ENCODE measurements at regions not wholly inside any gene's neighbourhood (a gene's known extent, or its start where the extent isn't known, plus 50 kb on each side); places are given as distances from the start of the nearest gene placed in this dataset.

DNA sequence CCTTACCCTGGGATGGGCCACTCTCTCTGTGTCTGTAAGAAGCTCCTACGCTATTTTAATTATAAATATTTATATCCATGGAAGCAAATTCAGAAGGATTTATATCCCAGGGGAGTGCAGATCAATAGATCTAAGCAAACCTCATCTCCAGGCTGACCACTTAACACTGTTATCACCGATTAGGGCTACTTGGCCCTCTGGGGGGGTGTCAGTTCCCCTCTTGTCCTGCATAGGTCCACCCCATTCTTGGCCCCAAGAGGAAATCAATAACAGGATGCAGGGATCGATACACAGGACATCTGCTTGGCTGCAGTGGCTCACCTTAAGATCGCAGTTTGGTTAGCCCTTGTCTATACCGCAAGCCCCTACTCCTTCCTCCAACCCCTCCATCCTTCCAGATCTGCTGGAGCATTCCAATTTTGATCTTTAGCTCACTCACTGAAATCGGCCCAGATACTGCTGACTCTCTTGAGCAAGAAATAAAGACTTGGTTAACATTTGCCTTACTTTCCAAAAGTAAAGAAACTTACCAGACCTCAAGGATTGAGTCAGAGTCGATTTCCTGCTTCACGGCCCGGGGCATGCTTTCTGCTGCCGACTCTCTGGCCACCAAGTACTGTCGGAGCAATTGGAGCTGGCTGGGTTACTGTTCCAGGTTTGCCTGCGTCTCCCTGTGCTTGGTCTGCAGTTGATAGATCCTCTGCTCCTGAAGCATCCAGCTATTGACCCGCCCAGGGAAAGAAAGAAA is 112.3 kb upstream of the PMFBP1 start:
- TF ChIP-seq EZH2 (IDR thresholded peaks at IDR 0.05; ENCODE audit: borderline replicate concordance, insufficient read depth, low read length, poor library complexity, severe bottlenecking) = no peak
- TF ChIP-seq MXI1 (conservative IDR thresholded peaks at IDR 0.05; ENCODE audit: poor library complexity, severe bottlenecking) = no peak
- TF ChIP-seq TAF1 (IDR thresholded peaks at IDR 0.05; ENCODE audit: low read depth) = no peak
- TF ChIP-seq SMC3 (conservative IDR thresholded peaks at IDR 0.05; ENCODE audit: poor library complexity) = no peak
- no peak for TF ChIP-seq POLR2AphosphoS5 (IDR thresholded peaks at IDR 0.05)
- no peak for TF ChIP-seq EP300 (conservative IDR thresholded peaks at IDR 0.05; ENCODE audit: poor library complexity, severe bottlenecking)
- TF ChIP-seq, protein P1, sequence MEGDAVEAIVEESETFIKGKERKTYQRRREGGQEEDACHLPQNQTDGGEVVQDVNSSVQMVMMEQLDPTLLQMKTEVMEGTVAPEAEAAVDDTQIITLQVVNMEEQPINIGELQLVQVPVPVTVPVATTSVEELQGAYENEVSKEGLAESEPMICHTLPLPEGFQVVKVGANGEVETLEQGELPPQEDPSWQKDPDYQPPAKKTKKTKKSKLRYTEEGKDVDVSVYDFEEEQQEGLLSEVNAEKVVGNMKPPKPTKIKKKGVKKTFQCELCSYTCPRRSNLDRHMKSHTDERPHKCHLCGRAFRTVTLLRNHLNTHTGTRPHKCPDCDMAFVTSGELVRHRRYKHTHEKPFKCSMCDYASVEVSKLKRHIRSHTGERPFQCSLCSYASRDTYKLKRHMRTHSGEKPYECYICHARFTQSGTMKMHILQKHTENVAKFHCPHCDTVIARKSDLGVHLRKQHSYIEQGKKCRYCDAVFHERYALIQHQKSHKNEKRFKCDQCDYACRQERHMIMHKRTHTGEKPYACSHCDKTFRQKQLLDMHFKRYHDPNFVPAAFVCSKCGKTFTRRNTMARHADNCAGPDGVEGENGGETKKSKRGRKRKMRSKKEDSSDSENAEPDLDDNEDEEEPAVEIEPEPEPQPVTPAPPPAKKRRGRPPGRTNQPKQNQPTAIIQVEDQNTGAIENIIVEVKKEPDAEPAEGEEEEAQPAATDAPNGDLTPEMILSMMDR (IDR thresholded peaks at IDR 0.05; ENCODE audit: poor library complexity, severe bottlenecking) = no peak
- TF ChIP-seq, protein P2, sequence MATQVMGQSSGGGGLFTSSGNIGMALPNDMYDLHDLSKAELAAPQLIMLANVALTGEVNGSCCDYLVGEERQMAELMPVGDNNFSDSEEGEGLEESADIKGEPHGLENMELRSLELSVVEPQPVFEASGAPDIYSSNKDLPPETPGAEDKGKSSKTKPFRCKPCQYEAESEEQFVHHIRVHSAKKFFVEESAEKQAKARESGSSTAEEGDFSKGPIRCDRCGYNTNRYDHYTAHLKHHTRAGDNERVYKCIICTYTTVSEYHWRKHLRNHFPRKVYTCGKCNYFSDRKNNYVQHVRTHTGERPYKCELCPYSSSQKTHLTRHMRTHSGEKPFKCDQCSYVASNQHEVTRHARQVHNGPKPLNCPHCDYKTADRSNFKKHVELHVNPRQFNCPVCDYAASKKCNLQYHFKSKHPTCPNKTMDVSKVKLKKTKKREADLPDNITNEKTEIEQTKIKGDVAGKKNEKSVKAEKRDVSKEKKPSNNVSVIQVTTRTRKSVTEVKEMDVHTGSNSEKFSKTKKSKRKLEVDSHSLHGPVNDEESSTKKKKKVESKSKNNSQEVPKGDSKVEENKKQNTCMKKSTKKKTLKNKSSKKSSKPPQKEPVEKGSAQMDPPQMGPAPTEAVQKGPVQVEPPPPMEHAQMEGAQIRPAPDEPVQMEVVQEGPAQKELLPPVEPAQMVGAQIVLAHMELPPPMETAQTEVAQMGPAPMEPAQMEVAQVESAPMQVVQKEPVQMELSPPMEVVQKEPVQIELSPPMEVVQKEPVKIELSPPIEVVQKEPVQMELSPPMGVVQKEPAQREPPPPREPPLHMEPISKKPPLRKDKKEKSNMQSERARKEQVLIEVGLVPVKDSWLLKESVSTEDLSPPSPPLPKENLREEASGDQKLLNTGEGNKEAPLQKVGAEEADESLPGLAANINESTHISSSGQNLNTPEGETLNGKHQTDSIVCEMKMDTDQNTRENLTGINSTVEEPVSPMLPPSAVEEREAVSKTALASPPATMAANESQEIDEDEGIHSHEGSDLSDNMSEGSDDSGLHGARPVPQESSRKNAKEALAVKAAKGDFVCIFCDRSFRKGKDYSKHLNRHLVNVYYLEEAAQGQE (IDR thresholded peaks at IDR 0.05; ENCODE audit: borderline replicate concordance) = no peak
- TF ChIP-seq RAD21 (conservative IDR thresholded peaks at IDR 0.05) = no peak
- no peaks in the 10 kb centered on the region for H3F3A ChIP-seq (ENCODE audit: insufficient read depth, low read length, poor library complexity, severe bottlenecking)
- no peak overlapping the region for H3K9ac ChIP-seq (ENCODE audit: low read length)
- no peak overlapping the region for H2AFZ ChIP-seq (ENCODE audit: low read depth, low read length)
- no peaks in the 10 kb centered on the region for H3K79me2 ChIP-seq (replicated peaks; ENCODE audit: insufficient read depth, low read length)
- H3K36me3 ChIP-seq (ENCODE audit: insufficient read depth, low read length) = no peaks in the 10 kb centered on the region
- H3K9me2 ChIP-seq (ENCODE audit: insufficient read depth, low read length) = no peaks in the 10 kb centered on the region
- no peak overlapping the region for H3K27ac ChIP-seq (ENCODE audit: low read length)
- H3K4me2 ChIP-seq (ENCODE audit: low read length) = no peak overlapping the region
- H3K27me3 ChIP-seq (ENCODE audit: insufficient read depth, low read depth, low read length) = no peaks in the 10 kb centered on the region
- no peaks in the 10 kb centered on the region for H3K9me3 ChIP-seq (ENCODE audit: low read length)
- no peak overlapping the region for H3K4me3 ChIP-seq (ENCODE audit: low read length)
- no peaks in the 10 kb centered on the region for H4K20me1 ChIP-seq (ENCODE audit: insufficient read depth)

DNA sequence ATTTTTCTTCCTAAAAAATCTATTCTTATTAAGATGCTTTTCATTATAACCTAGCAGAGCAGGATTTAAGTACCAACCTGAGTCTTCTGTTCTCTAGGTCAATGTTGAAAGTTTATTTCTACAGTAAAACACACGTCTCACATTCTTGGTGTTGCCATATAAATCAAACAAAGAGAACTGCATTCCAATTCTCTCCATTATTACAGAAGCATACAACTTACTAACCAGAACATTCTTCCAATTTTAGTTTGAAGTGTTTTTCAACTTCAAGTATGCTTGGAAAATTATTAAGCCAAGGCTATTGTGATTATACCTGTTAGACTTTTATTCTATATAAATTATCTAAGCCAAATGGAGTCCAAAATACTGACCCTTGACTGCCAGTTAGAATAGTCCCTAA is 110.4 kb upstream of the PMFBP1 start:
- Histone ChIP-seq H3K9ac (ENCODE audit: low read length) (no peak overlapping the region), H3F3A (ENCODE audit: insufficient read depth, low read length, poor library complexity, severe bottlenecking) (no peaks in the 10 kb centered on the region), H3K27ac (ENCODE audit: low read length) (no peak overlapping the region), H3K9me2 (ENCODE audit: insufficient read depth, low read length) (no peaks in the 10 kb centered on the region), H3K9me3 (ENCODE audit: low read length) (no peaks in the 10 kb centered on the region), H2AFZ (ENCODE audit: low read depth, low read length) (no peak overlapping the region), H3K79me2 (replicated peaks; ENCODE audit: insufficient read depth, low read length) (no peaks in the 10 kb centered on the region), H3K4me3 (ENCODE audit: low read length) (no peak overlapping the region), H3K36me3 (ENCODE audit: insufficient read depth, low read length) (no peaks in the 10 kb centered on the region), H3K4me2 (ENCODE audit: low read length) (no peak overlapping the region), H3K27me3 (ENCODE audit: insufficient read depth, low read depth, low read length) (no peaks in the 10 kb centered on the region), H4K20me1 (ENCODE audit: insufficient read depth) (no peaks in the 10 kb centered on the region)
- TF ChIP-seq, protein P2 (IDR thresholded peaks at IDR 0.05; ENCODE audit: borderline replicate concordance) = no peak
- TF ChIP-seq MXI1 (conservative IDR thresholded peaks at IDR 0.05; ENCODE audit: poor library complexity, severe bottlenecking) (no peak), POLR2AphosphoS5 (IDR thresholded peaks at IDR 0.05) (no peak), EP300 (conservative IDR thresholded peaks at IDR 0.05; ENCODE audit: poor library complexity, severe bottlenecking) (no peak), EZH2 (IDR thresholded peaks at IDR 0.05; ENCODE audit: borderline replicate concordance, insufficient read depth, low read length, poor library complexity, severe bottlenecking) (no peak), RAD21 (conservative IDR thresholded peaks at IDR 0.05) (no peak), TAF1 (IDR thresholded peaks at IDR 0.05; ENCODE audit: low read depth) (no peak), SMC3 (conservative IDR thresholded peaks at IDR 0.05; ENCODE audit: poor library complexity) (no peak)
- TF ChIP-seq, protein P1 (IDR thresholded peaks at IDR 0.05; ENCODE audit: poor library complexity, severe bottlenecking) = no peak
